HepG2 (cell line): ENCODE measurements at regions not wholly inside any gene's neighbourhood (a gene's known extent, or its start where the extent isn't known, plus 50 kb on each side); places are given as distances from the start of the nearest gene placed in this dataset.
"Not testable (repeated sequence)": the region's sequence is repeated elsewhere in the genome, so short reads cannot be mapped to it uniquely, and the experiment has no call there.

Source experiments
- ATAC-seq: fragments of 200-7000 bp; cut with Tn5 transposase; 3 replicates; pipeline ENCODE4 v1.9.1; 2020; ENCODE audit warnings: mild to moderate bottlenecking, moderate library complexity
- BruUV-seq: library from RNA; stranded (reverse); fragments of 400-500 nt; replicated peaks from 2 replicates; lab custom pipeline; 2021; lab: Mats Ljungman, UMichigan
- CTCF ChIA-PET: fragments of 300-600 bp; formaldehyde crosslinking; extraction: SDS; loops from one replicate; lab custom pipeline; 2021; ENCODE audit warnings: low total read pairs, inconsistent platforms, low intra/inter-chr PET ratio; lab: Yijun Ruan, JAX
- POLR2A ChIA-PET: fragments of 350-600 bp; sonication (Branson Sonifier 250); formaldehyde crosslinking; loops from one replicate; lab custom pipeline; 2020; ENCODE audit warnings: antibody characterized with exemption, inconsistent platforms; lab: Yijun Ruan, JAX
- DNase-seq: peaks from one replicate; pipeline ENCODE4 v3.0.0-alpha.2; 2015; ENCODE audit warnings: low spot score
- FAIRE-seq: peaks from 3 replicates; lab custom pipeline; 2011; peaks lifted over from hg19 to GRCh38; lab: Jason Lieb, UNC
- H2AFZ ChIP-seq: one replicate; pipeline ENCODE4 v1.6.1; 2011; ENCODE audit warnings: low read length, inconsistent platforms
- H3K27ac ChIP-seq: fragments of 300-600 bp; 3 replicates; pipeline ENCODE4 v1.8.0; 2011; ENCODE audit warnings: mixed run types, mild to moderate bottlenecking, mixed read lengths, low read length, inconsistent platforms; ENCODE audit not compliant: insufficient read depth; ENCODE audit errors: extremely low read length
- H3K27me3 ChIP-seq, 2 experiments: fragments of 200-600 bp in 1 of 2; 2 replicates in 1 of 2; 3 replicates in 1 of 2; pipeline versions ENCODE4 v1.6.0 to v1.8.0; 2011; ENCODE audit warnings: low read length in 2 of 2, mild to moderate bottlenecking in 2 of 2, moderate library complexity in 2 of 2, inconsistent platforms in 1 of 2; ENCODE audit not compliant: insufficient read depth in 2 of 2, control insufficient read depth in 1 of 2
- H3K36me3 ChIP-seq, 2 experiments: fragments of 200-600 bp in 1 of 2; replicated peaks in 1 of 2; 2 replicates in 1 of 2; 3 replicates in 1 of 2; pipeline versions ENCODE4 v1.5.1 to v1.8.0; 2011; ENCODE audit warnings: low read length in 2 of 2, inconsistent platforms in 1 of 2; ENCODE audit not compliant: insufficient read depth in 2 of 2, control insufficient read depth in 1 of 2
- H3K4me1 ChIP-seq: 2 replicates; pipeline ENCODE4 v1.5.1; 2012; ENCODE audit warnings: low read length, inconsistent platforms; ENCODE audit not compliant: insufficient read depth
- H3K4me2 ChIP-seq: 2 replicates; pipeline ENCODE4 v1.6.0; 2011; ENCODE audit warnings: low read depth, low read length, inconsistent platforms
- H3K4me3 ChIP-seq, 3 experiments: fragments of 200-600 bp in 1 of 3; sonication (generic), shearing (Covaris generic) in 1 of 3; replicated peaks in 1 of 3; 2 replicates each; pipeline ENCODE4 v1.5.1; 2011 to 2016; ENCODE audit warnings: low read length in 3 of 3, inconsistent platforms in 2 of 3, low read depth in 2 of 3, mild to moderate bottlenecking in 2 of 3, control low read depth in 1 of 3, mixed read lengths in 1 of 3; ENCODE audit not compliant: insufficient read depth in 1 of 3
- H3K79me2 ChIP-seq: one replicate; pipeline ENCODE4 v1.6.1; 2011; ENCODE audit warnings: low read length, inconsistent platforms; ENCODE audit not compliant: insufficient read depth
- H3K9ac ChIP-seq: 2 replicates; pipeline ENCODE4 v1.6.0; 2011; ENCODE audit warnings: mild to moderate bottlenecking, low read depth, low read length, inconsistent platforms; ENCODE audit not compliant: insufficient read depth
- H3K9me3 ChIP-seq: 2 replicates; pipeline ENCODE4 v1.5.1; 2012; ENCODE audit warnings: mild to moderate bottlenecking, low read length
- H4K20me1 ChIP-seq: 2 replicates; pipeline ENCODE4 v1.6.0; 2011; ENCODE audit warnings: inconsistent platforms, mild to moderate bottlenecking, low read length, moderate library complexity; ENCODE audit not compliant: insufficient read depth
- ATF7 ChIP-seq, 2 experiments: fragments of 450-650 bp in 1 of 2; sonication (generic) in 1 of 2; formaldehyde crosslinking in 1 of 2; IDR thresholded peaks; 2 replicates each; pipeline versions ENCODE4 v1.4.0 to v1.6.1; 2016 to 2020; ENCODE audit warnings: antibody characterized with exemption in 1 of 2, mild to moderate bottlenecking in 1 of 2, missing genetic modification reagents in 1 of 2
- WGBS: methylation state at CpG from one replicate; pipeline ENCODE4 v1.1.6; 2017; ENCODE audit warnings: low lambda C conversion rate; 5-methylcytosine and 5-hydroxymethylcytosine counted together
- in situ Hi-C: cut with HindIII; loops from 2 replicates; pipeline ENCODE4 v1.10.0; 2017; ENCODE audit warnings: low pct_unique_long_range_greater_than_20kb; ENCODE audit not compliant: extremely low pct_ligation_motif_present
- intact Hi-C: fragments of 100-400 bp; cut with micrococcal nuclease; formaldehyde crosslinking; loops from one replicate; pipeline ENCODE4 v1.10.0; 2022; ENCODE audit not compliant: unreplicated experiment

DNA sequence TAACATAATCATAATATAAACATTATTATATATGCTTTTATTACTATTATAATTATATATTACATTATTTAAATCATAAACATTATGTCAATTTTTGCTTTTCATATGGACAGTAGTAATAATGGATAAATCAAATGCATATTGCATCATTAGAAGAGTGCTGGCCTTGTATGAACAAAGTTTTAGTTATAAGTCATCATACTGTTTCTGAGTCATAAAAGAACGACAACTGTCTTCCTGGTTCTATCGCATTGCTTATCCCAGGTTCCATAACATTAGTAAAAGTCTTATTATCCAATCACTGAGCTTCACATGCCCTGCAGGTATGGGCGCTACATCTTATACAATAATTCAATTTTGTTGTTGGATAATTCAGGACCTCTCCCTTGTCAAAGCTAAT, 225.8 kb downstream of the SPATA31A1 start:
- intact Hi-C loops; CTCF ChIA-PET; H3K4me2 ChIP-seq; H3K4me1 ChIP-seq; BruUV-seq; H3K79me2 ChIP-seq; in situ Hi-C loops; H3K9me3 ChIP-seq; DNase-seq; H2AFZ ChIP-seq; H3K27ac ChIP-seq; H3K9ac ChIP-seq; FAIRE-seq; ATAC-seq; H4K20me1 ChIP-seq; H3K4me3 ChIP-seq; POLR2A ChIA-PET; H3K36me3 ChIP-seq; H3K27me3 ChIP-seq; TF ChIP-seq ATF7 (CRISPR knock-in tag; IDR thresholded peaks at IDR 0.05): not testable (repeated sequence)
- TF ChIP-seq ATF7 (IDR thresholded peaks at IDR 0.05), result 0 out of 2 replicates have a peak, but pooled peaks have one; percentile 8
- 43% methylated on average over 3 of the region's 3 CpGs for WGBS

DNA sequence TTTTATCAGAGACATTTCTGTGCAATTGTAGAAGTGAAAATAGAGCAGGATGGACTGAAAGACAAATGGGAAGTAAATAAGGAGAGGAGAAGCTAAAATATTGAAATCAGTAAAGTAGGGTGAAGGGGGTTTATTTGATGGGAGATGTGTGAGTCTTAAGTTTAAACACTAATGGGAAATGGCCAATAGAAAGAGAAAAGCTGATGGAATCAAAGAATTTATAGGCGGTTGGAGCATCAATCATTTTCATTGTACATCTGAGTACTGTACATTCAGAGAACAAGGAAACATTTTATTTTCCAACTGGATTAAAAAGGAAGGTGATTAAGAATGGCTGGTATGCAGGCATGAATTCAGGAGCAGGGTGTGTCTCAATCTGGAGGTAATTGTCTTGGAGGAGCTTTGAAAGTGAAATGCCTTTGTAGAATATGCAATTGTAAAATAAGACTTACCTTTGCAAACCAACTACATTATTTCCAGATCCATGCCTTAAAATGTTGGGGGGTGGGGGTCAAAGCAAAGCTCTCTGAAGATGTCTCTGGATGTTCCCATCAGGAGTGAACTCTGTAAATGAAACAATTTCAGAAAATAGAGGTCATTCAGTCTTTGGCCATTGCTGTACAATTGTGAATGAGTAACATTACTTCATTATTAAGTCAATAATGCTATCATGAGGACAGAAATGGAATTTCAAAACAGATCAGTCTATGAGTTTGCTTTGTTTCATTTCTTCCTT, 227.4 kb downstream of the SPATA31A1 start:
- POLR2A ChIA-PET, H4K20me1 ChIP-seq, H3K9me3 ChIP-seq, intact Hi-C loops, DNase-seq, H3K36me3 ChIP-seq, CTCF ChIA-PET, in situ Hi-C loops, H3K79me2 ChIP-seq, H3K27me3 ChIP-seq, H3K27ac ChIP-seq, H3K4me1 ChIP-seq, H3K4me3 ChIP-seq, H3K4me2 ChIP-seq, H3K9ac ChIP-seq, ATAC-seq, FAIRE-seq, BruUV-seq, H2AFZ ChIP-seq: not testable (repeated sequence)
- 30% methylated on average over 1 of the region's 1 CpG for WGBS

DNA sequence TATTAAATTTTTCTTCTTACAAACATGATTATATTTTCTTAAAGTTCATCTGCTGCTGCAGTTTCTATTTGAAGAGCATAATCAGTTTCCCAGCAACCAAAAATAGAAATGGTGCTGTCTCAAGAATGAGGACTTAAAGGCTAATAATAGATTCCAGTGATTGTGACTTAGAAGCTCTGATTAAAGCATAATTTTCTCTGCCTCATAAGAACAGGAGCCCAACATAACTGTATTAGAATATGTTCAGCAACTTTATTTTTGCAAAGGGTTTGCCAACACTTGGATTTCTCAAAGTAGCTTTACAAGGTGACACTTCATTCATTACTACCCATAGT, 227.9 kb downstream of the SPATA31A1 start:
- H2AFZ ChIP-seq, H3K4me3 ChIP-seq, BruUV-seq, ATAC-seq, CTCF ChIA-PET, H4K20me1 ChIP-seq, H3K4me2 ChIP-seq, H3K4me1 ChIP-seq, H3K9ac ChIP-seq, in situ Hi-C loops, POLR2A ChIA-PET, H3K36me3 ChIP-seq, H3K27ac ChIP-seq, H3K27me3 ChIP-seq, H3K79me2 ChIP-seq, intact Hi-C loops, FAIRE-seq, DNase-seq, H3K9me3 ChIP-seq: not testable (repeated sequence)

DNA sequence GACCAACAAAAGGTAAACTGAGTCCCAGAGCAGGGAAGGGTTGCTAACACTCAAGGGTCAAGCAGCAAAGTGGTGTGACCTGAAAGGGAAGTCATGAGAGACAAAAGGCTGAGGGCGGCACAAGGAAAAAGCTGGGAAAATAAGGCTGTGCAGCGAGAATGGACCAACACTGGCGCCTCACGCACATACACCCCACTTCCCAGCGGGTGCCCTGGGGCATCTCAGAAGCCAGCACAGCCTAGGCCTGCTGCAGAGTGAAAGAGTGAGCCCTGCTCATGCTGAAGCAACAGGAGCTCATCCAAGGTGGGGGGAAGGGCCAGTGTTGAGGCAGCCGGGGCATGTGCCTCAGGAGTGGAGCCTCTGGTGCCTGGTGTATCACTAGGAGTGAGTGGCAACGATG, 229.8 kb downstream of the SPATA31A1 start:
- DNase-seq, FAIRE-seq, H3K36me3 ChIP-seq, CTCF ChIA-PET, H3K9me3 ChIP-seq, ATAC-seq, H3K27me3 ChIP-seq, intact Hi-C loops, POLR2A ChIA-PET, BruUV-seq, H3K4me3 ChIP-seq, H3K9ac ChIP-seq, H3K27ac ChIP-seq, H3K4me1 ChIP-seq, H3K4me2 ChIP-seq, H4K20me1 ChIP-seq, in situ Hi-C loops, H3K79me2 ChIP-seq, H2AFZ ChIP-seq: not testable (repeated sequence)
- whole genome bisulfite sequencing, result 51% methylated on average over 5 of the region's 7 CpGs
